H1 (cell line): ENCODE measurements at regions not wholly inside any gene's neighbourhood (a gene's known extent, or its start where the extent isn't known, plus 50 kb on each side); places are given as distances from the start of the nearest gene placed in this dataset.

Experiments used
- CTCF ChIA-PET: fragments of 300-600 bp; sonication (Branson Sonifier 250); formaldehyde crosslinking; loops from one replicate; lab custom pipeline; 2021; ENCODE audit not compliant: partially characterized antibody; lab: Charles Lee
- POLR2A ChIA-PET: fragments of 300-600 bp; sonication (Branson Sonifier 250); formaldehyde crosslinking; loops from one replicate; lab custom pipeline; 2021; ENCODE audit warnings: inconsistent platforms; ENCODE audit not compliant: partially characterized antibody; lab: Charles Lee
- DNase-seq, 2 experiments: peaks; one replicate each; pipeline versions ENCODE4 v3.0.0 to v3.0.0-alpha.2; 2010 to 2022; ENCODE audit warnings: low spot score in 2 of 2, low read depth in 1 of 2, mixed read lengths in 1 of 2
- FAIRE-seq: peaks from 2 replicates; lab custom pipeline; 2011; peaks lifted over from hg19 to GRCh38; lab: Jason Lieb, UNC
- H2AFZ ChIP-seq: 2 replicates; pipeline ENCODE4 v1.8.1; 2012; ENCODE audit warnings: low read length, inconsistent platforms
- H2AK5ac ChIP-seq: 2 replicates; pipeline ENCODE4 v1.6.1; 2013; ENCODE audit warnings: low read depth, low read length
- H2BK120ac ChIP-seq: replicated peaks from 2 replicates; pipeline ENCODE3; 2013; ENCODE audit warnings: low read depth, low read length, inconsistent platforms
- H2BK12ac ChIP-seq: 2 replicates; pipeline ENCODE4 v1.6.1; 2013; ENCODE audit warnings: low read depth, low read length
- H2BK15ac ChIP-seq: 2 replicates; pipeline ENCODE4 v1.6.1; 2013; ENCODE audit warnings: low read length
- H2BK20ac ChIP-seq: 2 replicates; pipeline ENCODE4 v1.6.1; 2013; ENCODE audit warnings: low read length
- H2BK5ac ChIP-seq: 2 replicates; pipeline ENCODE4 v1.6.1; 2013; ENCODE audit warnings: low read depth, low read length
- H3K14ac ChIP-seq: 2 replicates; pipeline ENCODE4 v1.6.1; 2013; ENCODE audit warnings: inconsistent platforms; ENCODE audit not compliant: insufficient read length
- H3K18ac ChIP-seq: 2 replicates; pipeline ENCODE4 v1.6.1; 2013; ENCODE audit warnings: low read length; ENCODE audit errors: extremely low read depth
- H3K23ac ChIP-seq: 2 replicates; pipeline ENCODE4 v1.6.1; 2013; ENCODE audit warnings: inconsistent platforms; ENCODE audit not compliant: insufficient read length
- H3K23me2 ChIP-seq: 2 replicates; pipeline ENCODE4 v1.6.1; 2013; ENCODE audit warnings: low read depth, low read length
- H3K27ac ChIP-seq: 2 replicates; pipeline ENCODE4 v1.6.1; 2011; ENCODE audit warnings: low read depth, low read length, inconsistent platforms
- H3K27me3 ChIP-seq, 4 experiments: replicated peaks in 1 of 4; 1 replicate in 1 of 4; 2 replicates in 3 of 4; pipeline versions ENCODE4 v1.6.1 to v1.8.1; 2011 to 2013; ENCODE audit warnings: low read length in 3 of 4, mild to moderate bottlenecking in 3 of 4, inconsistent platforms in 2 of 4, mixed read lengths in 2 of 4, moderate library complexity in 1 of 4; ENCODE audit not compliant: control insufficient read depth in 3 of 4, insufficient read depth in 3 of 4; ENCODE audit errors: extremely low read depth in 1 of 4
- H3K36me3 ChIP-seq, 4 experiments: 2 replicates each; pipeline versions ENCODE4 v1.6.1 to v1.8.1; 2011 to 2013; ENCODE audit warnings: mild to moderate bottlenecking in 4 of 4, low read length in 3 of 4, moderate library complexity in 2 of 4, control low read depth in 1 of 4, inconsistent platforms in 1 of 4; ENCODE audit not compliant: insufficient read depth in 4 of 4, control insufficient read depth in 2 of 4
- H3K4ac ChIP-seq: replicated peaks from 2 replicates; pipeline ENCODE3; 2013; ENCODE audit warnings: low read length, low read depth, mixed read lengths, inconsistent platforms; ENCODE audit not compliant: insufficient read length
- H3K4me1 ChIP-seq, 4 experiments: replicated peaks in 1 of 4; 1 replicate in 1 of 4; 2 replicates in 3 of 4; pipeline versions ENCODE4 v1.6.1 to v1.8.1; 2011 to 2013; ENCODE audit warnings: low read length in 3 of 4, inconsistent platforms in 2 of 4, mixed read lengths in 1 of 4; ENCODE audit not compliant: insufficient read depth in 4 of 4, control insufficient read depth in 3 of 4
- H3K4me2 ChIP-seq, 2 experiments: 2 replicates each; pipeline versions ENCODE4 v1.6.1 to v1.8.1; 2011 to 2013; ENCODE audit warnings: low read depth in 2 of 2, low read length in 2 of 2, control low read depth in 1 of 2, inconsistent platforms in 1 of 2, mild to moderate bottlenecking in 1 of 2; ENCODE audit not compliant: insufficient read depth in 1 of 2
- H3K4me3 ChIP-seq, 4 experiments: fragments of 200-600, 300-600 bp in 1 of 4; sonication (generic), shearing (Covaris generic), sonication (Bioruptor Twin) in 1 of 4; 2 replicates each; pipeline versions ENCODE4 v1.5.1 to v1.8.1; 2011 to 2016; ENCODE audit warnings: low read length in 4 of 4, low read depth in 3 of 4, control low read depth in 2 of 4, inconsistent platforms in 2 of 4, mild to moderate bottlenecking in 2 of 4, mixed read lengths in 1 of 4, moderate library complexity in 1 of 4; ENCODE audit not compliant: insufficient read depth in 2 of 4; ENCODE audit errors: extremely low read depth in 1 of 4
- H3K56ac ChIP-seq: replicated peaks from 2 replicates; pipeline ENCODE3; 2013; ENCODE audit warnings: low read depth, mild to moderate bottlenecking, mixed read lengths, low read length, inconsistent platforms; ENCODE audit not compliant: insufficient read length
- H3K79me1 ChIP-seq: 2 replicates; pipeline ENCODE4 v1.6.1; 2013; ENCODE audit warnings: low read depth, low read length, control low read depth
- H3K79me2 ChIP-seq, 2 experiments: 2 replicates each; pipeline versions ENCODE4 v1.6.1 to v1.8.1; 2012 to 2013; ENCODE audit warnings: low read length in 2 of 2, mild to moderate bottlenecking in 2 of 2, inconsistent platforms in 1 of 2; ENCODE audit not compliant: insufficient read depth in 2 of 2, control insufficient read depth in 1 of 2
- H3K9ac ChIP-seq, 4 experiments: replicated peaks in 1 of 4; 1 replicate in 1 of 4; 2 replicates in 3 of 4; pipeline versions ENCODE4 v1.6.1 to v1.8.1; 2011 to 2013; ENCODE audit warnings: low read depth in 3 of 4, low read length in 3 of 4, control low read depth in 2 of 4, mild to moderate bottlenecking in 2 of 4, moderate library complexity in 2 of 4, inconsistent platforms in 1 of 4; ENCODE audit errors: extremely low read depth in 1 of 4
- H3K9me3 ChIP-seq, 2 experiments: 2 replicates each; pipeline versions ENCODE4 v1.6.1 to v1.8.1; 2012 to 2013; ENCODE audit warnings: mild to moderate bottlenecking in 2 of 2, moderate library complexity in 2 of 2, control low read depth in 1 of 2, inconsistent platforms in 1 of 2, low read depth in 1 of 2, low read length in 1 of 2, mixed read lengths in 1 of 2; ENCODE audit not compliant: insufficient read depth in 2 of 2
- H4K20me1 ChIP-seq, 2 experiments: replicated peaks in 1 of 2; 2 replicates each; pipeline versions ENCODE3 to v1.8.1; 2011 to 2013; ENCODE audit warnings: inconsistent platforms in 2 of 2, low read length in 2 of 2, mild to moderate bottlenecking in 1 of 2; ENCODE audit not compliant: insufficient read depth in 2 of 2, control insufficient read depth in 1 of 2
- H4K5ac ChIP-seq: 2 replicates; pipeline ENCODE4 v1.6.1; 2013; ENCODE audit warnings: low read length, low read depth, mixed read lengths, inconsistent platforms; ENCODE audit not compliant: insufficient read length
- H4K8ac ChIP-seq: 2 replicates; pipeline ENCODE4 v1.8.0; 2013; ENCODE audit warnings: mild to moderate bottlenecking, moderate library complexity, low read length, inconsistent platforms; ENCODE audit not compliant: insufficient read depth; ENCODE audit errors: extremely low read depth
- H4K91ac ChIP-seq: replicated peaks from 2 replicates; pipeline ENCODE3; 2013; ENCODE audit warnings: low read length, mixed read lengths, inconsistent platforms; ENCODE audit not compliant: insufficient read length
- ATF3 ChIP-seq: IDR thresholded peaks from 2 replicates; pipeline ENCODE4 v1.6.1; 2011; ENCODE audit warnings: low read depth, mild to moderate bottlenecking, low read length; ENCODE audit not compliant: insufficient read depth
- BCL11A ChIP-seq, 2 experiments: IDR thresholded peaks; one replicate each; pipeline ENCODE4 v1.6.1; 2011; ENCODE audit warnings: low read depth in 2 of 2, low read length in 2 of 2, mild to moderate bottlenecking in 2 of 2
- BRCA1 ChIP-seq: IDR thresholded peaks from 2 replicates; pipeline ENCODE4 v1.6.1; 2012; ENCODE audit warnings: low read depth, low read length, improper control_type of control experiment
- CBX5 ChIP-seq: fragments of 300-800, 300-1000 bp; sonication (generic); IDR thresholded peaks from 2 replicates; pipeline ENCODE4 v1.7.1; 2016; ENCODE audit warnings: antibody characterized with exemption, low read length, low read depth
- CREB1 ChIP-seq: IDR thresholded peaks from 2 replicates; pipeline ENCODE4 v1.6.1; 2012; ENCODE audit warnings: inconsistent platforms
- CTBP2 ChIP-seq: IDR thresholded peaks from 2 replicates; pipeline ENCODE4 v1.7.0; 2011; ENCODE audit warnings: borderline replicate concordance, mild to moderate bottlenecking, moderate library complexity, mixed read lengths, low read length; ENCODE audit not compliant: insufficient read depth, insufficient read length
- FOSL1 ChIP-seq: IDR thresholded peaks from 2 replicates; pipeline ENCODE4 v1.6.1; 2011; ENCODE audit warnings: mild to moderate bottlenecking, low read depth, low read length, moderate library complexity; ENCODE audit not compliant: insufficient read depth
- NANOG ChIP-seq: IDR thresholded peaks from 2 replicates; pipeline ENCODE4 v1.6.1; 2011; ENCODE audit warnings: low read length, low read depth, mild to moderate bottlenecking, inconsistent platforms; ENCODE audit not compliant: insufficient read depth, poor library complexity, severe bottlenecking
- PHF8 ChIP-seq: fragments of 200-600 bp; sonication (generic); conservative IDR thresholded peaks from 2 replicates; pipeline ENCODE4 v1.7.1; 2012; ENCODE audit warnings: low read depth, mild to moderate bottlenecking, inconsistent platforms, low read length, moderate library complexity
- RBBP5 ChIP-seq: IDR thresholded peaks from 2 replicates; pipeline ENCODE4 v1.7.1; 2012; ENCODE audit warnings: low read depth, mild to moderate bottlenecking, inconsistent platforms, low read length, moderate library complexity, borderline replicate concordance
- SAP30 ChIP-seq: fragments of 300-600 bp; sonication (generic); IDR thresholded peaks from 2 replicates; pipeline ENCODE4 v1.7.1; 2012; ENCODE audit warnings: low read length, moderate library complexity, mild to moderate bottlenecking, inconsistent platforms; ENCODE audit not compliant: insufficient read depth, insufficient replicate concordance
- SP1 ChIP-seq: IDR thresholded peaks from 2 replicates; pipeline ENCODE4 v1.6.1; 2011; ENCODE audit warnings: low read depth, low read length
- TBP ChIP-seq: IDR thresholded peaks from 2 replicates; pipeline ENCODE4 v1.6.1; 2011; ENCODE audit warnings: low read depth, low read length, improper control_type of control experiment
- ZNF274 ChIP-seq: IDR thresholded peaks from 2 replicates; pipeline ENCODE4 v1.7.0; 2012; ENCODE audit warnings: low read length, borderline replicate concordance; ENCODE audit errors: extremely low read depth
- WGBS, 2 experiments: shearing (Covaris generic) in 1 of 2; methylation state at CpG; one replicate each; pipeline versions ENCODE4 v1.1.6 to v1.1.7; 2013 to 2015; ENCODE audit warnings: low lambda C conversion rate in 2 of 2, mixed read lengths in 2 of 2, inconsistent platforms in 1 of 2, low coverage in 1 of 2, missing lambda C conversion rate in 1 of 2; ENCODE audit not compliant: insufficient replicate concordance in 2 of 2, insufficient coverage in 1 of 2, insufficient read length in 1 of 2; ENCODE audit errors: extremely low coverage in 1 of 2, missing lambda C conversion rate in 1 of 2; 5-methylcytosine and 5-hydroxymethylcytosine counted together

DNA sequence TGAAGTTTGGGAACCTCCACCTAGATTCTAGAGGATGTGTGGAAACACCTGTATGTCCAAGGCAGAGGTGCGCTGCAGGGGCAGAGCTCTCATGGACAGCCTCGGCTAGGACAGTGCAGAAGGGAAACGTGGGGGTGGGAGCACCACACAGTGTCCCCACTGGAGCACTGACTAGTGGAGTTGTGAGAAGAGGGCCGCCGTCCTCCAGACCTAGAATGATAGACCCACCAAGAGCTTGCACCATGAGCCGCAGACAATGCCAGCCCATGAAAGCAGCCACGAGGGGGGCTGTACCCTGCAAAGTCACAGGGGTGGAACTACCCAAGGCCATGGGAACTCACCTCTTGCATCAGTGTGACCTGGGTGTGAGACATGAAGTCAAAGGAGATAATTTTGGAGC lies 274.5 kb upstream of the FMR1 start:
- H2AK5ac ChIP-seq = no peak overlapping the region
- H3K23ac ChIP-seq = no peak overlapping the region
- no peak overlapping the region for H2BK120ac ChIP-seq
- H4K20me1 ChIP-seq = no peaks in the 10 kb centered on the region
- no peak overlapping the region for H2BK12ac ChIP-seq
- no peak overlapping the region for H3K18ac ChIP-seq
- no peak overlapping the region for H3K14ac ChIP-seq
- no peak overlapping the region for H3K4ac ChIP-seq
- no peaks in the 10 kb centered on the region for H3K79me2 ChIP-seq
- CTCF ChIA-PET = no interaction called here
- H3K4me2 ChIP-seq = no peak overlapping the region
- TF ChIP-seq BRCA1 (no peak), CBX5 (no peak), SP1 (no peak), CREB1 (no peak), CTBP2 (no peak), BCL11A (IDR thresholded peaks at IDR 0.05; ENCODE audit: low read depth in 2 of 2, low read length in 2 of 2) (no peak), FOSL1 (no peak), NANOG (no peak), RBBP5 (no peak), ATF3 (no peak), PHF8 (no peak), TBP (no peak), ZNF274 (no peak), SAP30 (no peak)
- no peak overlapping the region for H3K9ac ChIP-seq
- POLR2A ChIA-PET = no interaction called here
- no peak overlapping the region for H2BK20ac ChIP-seq
- H3K23me2 ChIP-seq = no peaks in the 10 kb centered on the region
- H4K91ac ChIP-seq = no peak overlapping the region
- no peak overlapping the region for H2AFZ ChIP-seq
- DNase-seq (no peak), FAIRE-seq (no peak)
- H3K56ac ChIP-seq = no peak overlapping the region
- no peaks in the 10 kb centered on the region for H3K27me3 ChIP-seq
- H3K27ac ChIP-seq = no peak overlapping the region
- WGBS, 2 experiments = 100% methylated on average over 1 of the region's 7 CpGs; no CpG with 5 or more reads in 1 of the 2 experiments
- H2BK15ac ChIP-seq = no peak overlapping the region
- H3K4me1 ChIP-seq = peaks cover 0 to 3% (median 0%) of the 10 kb centered on the region in 4 experiments; a peak in 1 of 7 replicates
- H3K9me3 ChIP-seq = no peaks in the 10 kb centered on the region; a peak in 1 of 4 replicates
- no peak overlapping the region for H4K5ac ChIP-seq
- H3K36me3 ChIP-seq = no peaks in the 10 kb centered on the region
- no peak overlapping the region for H3K4me3 ChIP-seq
- no peak overlapping the region for H2BK5ac ChIP-seq
- H3K79me1 ChIP-seq = no peaks in the 10 kb centered on the region
- H4K8ac ChIP-seq = no peak overlapping the region
